GM13977 (cell line): ENCODE measurements at regions not wholly inside any gene's neighbourhood (a gene's known extent, or its start where the extent isn't known, plus 50 kb on each side); places are given as distances from the start of the nearest gene placed in this dataset.
"Not testable (repeated sequence)": the region's sequence is repeated elsewhere in the genome, so short reads cannot be mapped to it uniquely, and the experiment has no call there.

Experiments
- DNase-seq: peaks from one replicate; pipeline ENCODE4 v3.0.0; 2012; ENCODE audit warnings: low spot score
- in situ Hi-C: fragments of 300-500 bp; cut with MboI; formaldehyde crosslinking; loops from one replicate; pipeline ENCODE4 v1.12.0; 2022; ENCODE audit warnings: low sequenced_read_pairs, low pct_unique_long_range_greater_than_20kb, mixed read lengths, inconsistent platforms; ENCODE audit not compliant: unreplicated experiment
- TF ChIP-seq, protein P1 (sequence below): IDR thresholded peaks from 2 replicates; pipeline ENCODE4 v1.5.1; 2012; ENCODE audit warnings: mild to moderate bottlenecking, control low read depth; ENCODE audit not compliant: insufficient read depth; ENCODE audit errors: extremely low read depth, missing control alignments

DNA sequence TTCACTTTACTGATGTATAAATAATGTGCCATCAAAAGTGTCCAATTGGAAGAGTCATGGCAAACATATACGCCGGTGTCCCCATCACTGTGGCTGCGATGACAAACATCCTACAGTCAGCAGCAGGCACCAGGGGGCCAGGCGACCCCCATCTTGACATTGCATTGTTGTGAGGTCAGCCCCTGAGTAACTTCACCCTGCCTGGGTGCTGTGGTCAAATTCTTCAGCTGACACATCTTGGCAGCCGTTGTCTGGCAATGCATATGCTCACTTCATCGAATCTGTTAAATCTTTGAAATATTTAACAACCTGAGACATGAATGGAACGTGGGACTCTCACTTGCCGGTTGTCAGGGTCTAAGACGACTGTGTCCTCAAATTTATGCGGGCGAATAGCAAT is 430.9 kb downstream of the BRD1 start:
- TF ChIP-seq, protein P1, sequence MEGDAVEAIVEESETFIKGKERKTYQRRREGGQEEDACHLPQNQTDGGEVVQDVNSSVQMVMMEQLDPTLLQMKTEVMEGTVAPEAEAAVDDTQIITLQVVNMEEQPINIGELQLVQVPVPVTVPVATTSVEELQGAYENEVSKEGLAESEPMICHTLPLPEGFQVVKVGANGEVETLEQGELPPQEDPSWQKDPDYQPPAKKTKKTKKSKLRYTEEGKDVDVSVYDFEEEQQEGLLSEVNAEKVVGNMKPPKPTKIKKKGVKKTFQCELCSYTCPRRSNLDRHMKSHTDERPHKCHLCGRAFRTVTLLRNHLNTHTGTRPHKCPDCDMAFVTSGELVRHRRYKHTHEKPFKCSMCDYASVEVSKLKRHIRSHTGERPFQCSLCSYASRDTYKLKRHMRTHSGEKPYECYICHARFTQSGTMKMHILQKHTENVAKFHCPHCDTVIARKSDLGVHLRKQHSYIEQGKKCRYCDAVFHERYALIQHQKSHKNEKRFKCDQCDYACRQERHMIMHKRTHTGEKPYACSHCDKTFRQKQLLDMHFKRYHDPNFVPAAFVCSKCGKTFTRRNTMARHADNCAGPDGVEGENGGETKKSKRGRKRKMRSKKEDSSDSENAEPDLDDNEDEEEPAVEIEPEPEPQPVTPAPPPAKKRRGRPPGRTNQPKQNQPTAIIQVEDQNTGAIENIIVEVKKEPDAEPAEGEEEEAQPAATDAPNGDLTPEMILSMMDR: no peak
- DNase-seq: no peak
- in situ Hi-C loops: no loop called here

DNA sequence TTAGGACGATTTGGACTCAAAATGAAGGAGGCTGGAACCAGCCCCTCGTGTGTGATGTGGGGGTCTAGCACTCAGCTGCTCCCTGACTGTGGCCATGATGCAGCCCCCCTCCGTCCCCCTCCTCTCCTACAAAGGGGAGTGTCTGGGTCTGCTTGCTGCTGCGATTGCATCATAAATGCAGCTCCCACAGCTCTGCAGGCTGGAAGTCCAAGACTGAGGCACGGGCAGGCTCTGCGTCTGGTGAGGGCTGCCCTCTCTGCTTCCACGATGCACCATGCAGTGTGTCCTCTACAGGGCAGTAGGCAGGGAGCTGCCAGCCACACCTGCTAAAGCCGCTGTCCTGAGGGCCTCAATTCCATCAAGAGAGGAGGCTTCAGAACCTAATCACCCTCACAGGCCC is 432.1 kb downstream of the BRD1 start:
- in situ Hi-C loops: no loop called here

DNA sequence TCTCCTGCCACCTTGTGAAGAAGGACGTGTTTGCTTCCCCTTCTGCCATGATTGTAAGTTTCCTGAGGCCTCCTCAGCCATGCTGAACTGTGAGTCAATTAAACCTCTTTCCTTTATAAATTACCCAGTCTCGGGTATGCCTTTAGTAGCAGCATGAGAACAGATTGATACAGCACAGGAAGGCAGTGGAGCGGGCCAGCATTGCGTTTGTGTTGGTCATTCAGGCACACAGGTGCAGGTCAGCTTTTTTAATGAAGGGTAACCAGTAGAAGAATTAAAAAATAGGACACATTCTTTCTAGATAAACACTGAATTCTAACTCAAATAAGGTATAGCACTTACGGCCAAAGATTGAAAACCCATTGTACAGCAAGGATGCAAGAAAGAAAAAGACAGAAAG is 432.6 kb downstream of the BRD1 start:
- DNase-seq, in situ Hi-C loops: not testable (repeated sequence)

More for the DNA sequence above, 432.1 kb downstream of the BRD1 start:
- DNase-seq: no peak
- TF ChIP-seq, protein P1: no peak

DNA sequence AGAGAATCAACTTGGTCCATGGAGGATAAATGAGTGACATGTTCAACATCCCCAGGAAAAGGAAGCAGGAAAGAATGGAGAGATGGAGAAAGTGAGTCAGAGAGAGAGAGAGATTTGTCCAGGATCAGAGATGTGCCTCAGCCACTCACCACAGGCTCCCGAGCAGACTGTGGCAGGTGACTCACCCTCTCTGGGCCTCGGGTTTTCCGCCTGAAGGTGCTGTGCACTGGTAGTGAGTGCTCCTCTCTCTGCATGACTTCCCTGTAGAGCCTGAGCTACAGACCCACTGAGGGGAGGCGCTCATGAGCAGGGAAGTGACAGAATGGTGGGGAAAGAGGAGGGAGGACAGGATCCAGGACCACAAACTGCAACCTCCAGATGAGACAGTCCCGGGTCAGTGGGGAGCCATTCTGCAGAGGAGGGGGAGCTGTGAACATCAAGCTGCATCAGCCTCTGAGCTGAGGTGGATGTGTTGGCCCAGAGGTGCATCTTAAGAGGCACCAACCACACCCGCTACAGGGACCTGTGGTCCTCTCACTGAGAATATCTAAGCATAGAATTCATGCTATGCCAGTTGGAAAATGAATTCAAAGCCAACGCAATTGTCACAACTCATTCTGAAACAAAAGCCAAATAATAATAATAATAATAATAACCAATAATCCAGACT is 433.4 kb downstream of the BRD1 start:
- DNase-seq: no peak
- TF ChIP-seq, protein P1: no peak

DNA sequence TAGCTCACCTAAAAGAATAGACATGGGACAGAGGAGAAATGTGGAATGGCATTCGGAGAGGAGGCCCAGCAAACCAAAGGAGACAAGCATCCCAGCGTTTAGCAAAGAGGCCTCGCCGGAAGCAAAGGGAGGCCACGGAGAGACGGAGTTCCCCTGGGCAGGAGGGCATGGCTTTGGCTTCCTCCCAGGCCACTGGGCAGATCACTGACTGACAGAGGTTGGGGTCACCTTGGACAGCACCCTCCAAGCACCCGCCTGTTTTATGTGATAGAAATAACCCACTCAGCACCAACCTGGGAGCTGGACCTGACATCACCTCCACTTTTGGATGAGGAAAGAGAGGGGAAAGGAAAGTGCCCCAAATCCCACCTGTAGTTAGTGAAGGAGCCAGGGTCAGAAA is 434.1 kb downstream of the BRD1 start:
- DNase-seq: no peak
- in situ Hi-C loops: no loop called here
- TF ChIP-seq, protein P1: no peak

More for the DNA sequence above, 433.4 kb downstream of the BRD1 start:
- in situ Hi-C loops: no loop called here

DNA sequence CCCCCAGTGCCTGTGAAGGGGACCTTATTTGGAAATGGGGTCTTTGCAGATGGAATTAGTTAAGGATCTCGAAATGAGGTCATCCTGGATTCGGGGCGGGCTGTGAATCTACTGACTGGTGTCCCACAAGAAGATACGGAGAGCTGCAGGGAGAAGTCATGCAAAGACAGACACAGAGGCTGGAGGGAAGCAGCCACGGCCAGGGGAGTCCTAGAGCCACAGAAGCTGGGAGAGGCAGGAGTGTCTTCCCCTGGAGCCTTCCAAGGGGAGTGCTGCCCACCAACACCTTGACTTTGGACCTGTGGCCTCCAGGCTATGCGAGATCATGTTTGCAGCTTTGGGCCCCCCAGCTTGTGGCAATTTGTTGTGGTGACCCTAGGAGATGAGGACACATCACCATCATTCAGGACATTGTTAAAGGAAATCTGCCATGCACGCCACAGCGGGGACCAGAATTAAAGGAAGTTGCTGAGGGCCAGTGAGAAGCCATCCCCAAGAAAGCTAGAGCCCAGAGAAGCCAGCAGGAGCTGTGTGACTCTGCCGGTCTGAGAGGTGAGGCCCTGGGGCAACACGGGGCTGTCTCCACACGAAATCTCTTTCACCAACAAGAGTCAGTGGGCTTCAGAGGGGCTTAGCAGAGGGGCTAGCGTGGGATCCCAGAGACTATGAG is 434.7 kb downstream of the BRD1 start:
- TF ChIP-seq, protein P1: no peak
- no peak for DNase-seq
- in situ Hi-C loops: no loop called here

DNA sequence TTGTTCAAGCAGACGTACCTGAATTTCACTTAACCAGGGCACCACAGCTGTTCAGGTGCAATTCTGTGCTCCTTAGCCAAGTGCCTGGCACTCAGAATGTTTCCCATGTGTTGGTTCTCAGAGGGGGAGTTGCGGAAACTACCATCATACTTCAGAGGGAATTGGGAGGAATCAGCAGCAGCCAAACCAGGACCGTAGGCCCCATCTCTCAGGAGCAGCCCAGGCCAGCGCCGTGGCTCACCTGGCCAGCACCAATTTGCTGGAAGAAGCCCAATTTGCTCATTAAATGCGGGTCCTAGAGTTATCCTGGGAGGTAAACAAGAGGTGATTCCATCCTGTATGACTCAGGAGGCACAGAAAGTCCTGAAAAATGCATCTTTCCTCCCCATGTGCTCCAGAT is 435.4 kb downstream of the BRD1 start:
- TF ChIP-seq, protein P1: no peak
- DNase-seq: no peak
- in situ Hi-C loops: no loop called here
